Hippocampal formation (tissue), 2 donors: ENCODE measurements at regions not wholly inside any gene's neighbourhood (a gene's known extent, or its start where the extent isn't known, plus 50 kb on each side); places are given as distances from the start of the nearest gene placed in this dataset.

ENCODE experiments used
- DNase-seq, 2 donors: peaks; one replicate each; lab custom pipeline; 2025; lab: John Stamatoyannopoulos, UW

DNA sequence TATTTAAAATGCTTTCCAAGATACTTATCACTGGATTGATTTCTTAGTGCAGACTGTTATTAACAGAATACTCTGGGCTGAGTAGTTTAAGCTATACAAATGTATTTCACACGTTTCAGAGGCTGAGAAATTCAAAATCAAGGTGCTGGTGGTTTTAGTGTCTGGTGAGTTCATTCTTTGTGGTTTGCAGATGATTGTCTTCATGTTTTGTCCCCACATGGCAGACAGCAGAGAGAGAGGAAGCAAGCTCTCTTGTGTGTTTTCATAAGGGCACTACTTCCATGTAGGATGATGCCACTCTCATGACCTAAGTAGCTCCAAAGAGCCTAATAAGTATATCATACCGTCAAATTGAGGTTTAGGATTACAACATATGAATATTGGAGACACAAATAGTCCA, 1348.9 kb upstream of the FLRT2 start:
- no peak for DNase-seq

DNA sequence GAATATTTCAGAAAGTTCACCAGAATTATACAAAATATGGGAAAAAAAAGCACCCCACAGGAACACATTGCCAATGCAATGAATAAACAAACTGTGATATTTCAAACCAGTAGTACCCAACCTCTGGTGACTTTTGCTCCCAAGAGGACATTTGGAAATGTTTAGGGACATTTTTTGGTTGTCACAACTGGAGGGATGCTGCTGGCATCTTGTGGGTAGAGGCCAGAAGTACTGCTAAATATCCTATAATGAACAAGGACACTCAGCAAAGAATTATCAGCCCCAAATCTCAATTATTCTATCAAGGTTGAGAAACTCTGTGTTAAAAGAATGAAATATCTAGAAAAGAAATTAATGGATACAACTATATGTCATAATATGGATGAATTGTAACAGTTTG, 1334.4 kb upstream of the FLRT2 start:
- DNase-seq: no peak

DNA sequence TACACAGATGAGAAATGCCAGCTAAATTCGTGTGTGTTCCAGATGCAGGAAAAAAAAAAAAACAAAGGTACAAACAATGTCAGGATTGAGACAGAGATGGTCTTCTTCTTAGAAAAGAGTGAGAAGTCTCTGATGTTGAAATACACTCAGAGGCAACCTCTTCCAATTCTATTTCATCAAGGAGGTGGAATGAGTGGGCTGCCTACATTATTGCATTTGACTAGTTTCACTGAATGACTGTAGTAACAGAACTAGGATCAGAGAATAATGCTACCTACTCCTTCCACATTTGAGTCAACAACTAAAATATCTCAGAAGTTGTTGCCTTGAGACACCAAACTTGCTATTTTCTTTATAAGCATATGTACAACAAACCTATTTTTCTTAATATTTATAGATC, 1332.2 kb upstream of the FLRT2 start:
- no peak for DNase-seq

DNA sequence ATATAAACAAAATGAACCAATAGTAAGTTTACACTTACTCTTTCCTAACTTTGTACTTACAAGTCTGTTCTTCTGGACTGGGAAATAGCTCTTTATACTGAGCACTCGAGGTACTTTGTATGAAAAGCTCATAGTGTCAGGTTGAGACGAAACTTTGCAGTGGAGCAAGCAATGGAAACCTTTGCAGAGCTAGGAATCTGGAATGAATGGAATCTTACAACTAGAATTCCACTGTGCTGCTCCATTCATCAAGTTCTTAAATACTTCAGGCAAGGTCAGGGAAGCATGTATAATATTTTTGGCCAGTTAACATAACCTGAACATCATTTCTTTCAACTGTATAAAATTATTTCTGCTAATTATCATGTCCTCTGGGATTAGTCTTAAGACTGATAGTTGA, 1327.5 kb upstream of the FLRT2 start:
- no peak for DNase-seq

DNA sequence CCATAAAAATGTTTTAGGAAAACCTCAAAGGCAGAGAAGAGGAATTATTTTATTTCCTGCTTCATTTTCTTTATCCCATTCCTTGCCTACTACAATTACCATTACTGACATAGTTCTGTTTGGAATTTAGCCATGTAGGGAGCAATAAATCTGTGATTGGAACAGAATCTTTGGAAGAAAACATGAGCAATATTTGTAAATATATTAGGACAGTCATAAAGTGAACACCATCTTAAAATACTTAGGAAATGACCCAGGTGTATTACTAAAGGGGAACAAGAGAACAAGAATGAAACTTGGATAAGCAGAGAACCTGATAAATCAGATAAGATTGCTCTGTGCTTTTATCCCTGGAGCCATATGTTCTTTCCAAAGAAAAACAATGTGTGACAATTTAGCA, 1326.0 kb upstream of the FLRT2 start:
- no peak for DNase-seq

DNA sequence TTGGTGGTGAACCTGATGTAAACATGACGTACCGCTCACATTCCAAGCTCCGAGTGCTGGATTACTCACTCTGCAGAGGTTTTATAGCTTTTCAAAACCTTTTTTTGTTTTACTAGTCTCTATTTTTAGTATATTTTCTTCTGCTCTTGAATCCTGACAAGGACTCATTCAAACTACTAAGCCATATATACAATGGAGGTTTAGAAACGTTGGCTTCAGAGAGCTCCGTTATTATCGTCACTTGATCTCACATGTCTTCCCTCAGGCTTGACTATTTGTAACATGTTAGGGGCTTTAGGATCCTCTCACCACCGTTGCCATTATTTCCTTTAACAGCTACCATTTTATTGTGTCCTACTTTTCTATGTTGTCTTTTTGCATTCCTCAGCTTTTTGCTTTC, 1321.5 kb upstream of the FLRT2 start:
- no peak for DNase-seq

DNA sequence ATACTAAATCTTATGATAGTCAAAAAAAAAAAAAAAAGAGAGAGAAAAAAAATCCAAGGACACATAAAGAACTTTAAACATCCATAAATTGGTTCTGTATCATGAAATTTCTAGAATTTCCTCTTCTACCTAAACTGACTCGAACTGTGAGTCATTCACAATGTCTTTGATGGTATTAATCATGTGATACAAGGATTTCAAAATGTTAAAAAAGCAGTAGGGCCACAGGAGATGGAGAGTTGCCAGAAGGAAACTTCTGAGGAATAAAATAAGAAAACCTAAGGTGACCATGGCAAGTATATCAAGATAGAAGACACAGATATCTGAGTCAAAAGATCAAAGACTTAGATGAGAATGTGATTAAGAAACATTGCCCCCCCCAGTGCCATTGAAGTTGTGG, 1320.9 kb upstream of the FLRT2 start:
- DNase-seq: no peak

DNA sequence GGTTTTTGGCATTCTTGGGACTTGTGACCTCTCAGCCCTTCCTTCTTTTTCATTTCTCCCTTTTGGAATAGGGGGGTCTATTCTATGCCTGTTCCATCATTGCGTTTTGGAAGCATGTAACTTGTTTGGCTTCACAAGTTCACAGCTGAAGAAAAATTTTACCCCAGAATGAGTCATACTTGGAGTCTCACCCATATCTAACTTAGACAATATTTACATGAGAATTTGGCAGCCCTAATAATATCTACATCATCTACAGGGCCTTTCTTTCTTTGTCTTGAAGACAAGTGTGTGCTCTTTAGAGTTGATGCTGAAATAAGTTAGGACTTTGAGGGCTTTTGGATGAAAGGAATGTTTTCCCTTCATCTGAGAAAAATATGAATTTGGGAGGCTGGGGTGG, 1312.9 kb upstream of the FLRT2 start:
- DNase-seq: no peak

DNA sequence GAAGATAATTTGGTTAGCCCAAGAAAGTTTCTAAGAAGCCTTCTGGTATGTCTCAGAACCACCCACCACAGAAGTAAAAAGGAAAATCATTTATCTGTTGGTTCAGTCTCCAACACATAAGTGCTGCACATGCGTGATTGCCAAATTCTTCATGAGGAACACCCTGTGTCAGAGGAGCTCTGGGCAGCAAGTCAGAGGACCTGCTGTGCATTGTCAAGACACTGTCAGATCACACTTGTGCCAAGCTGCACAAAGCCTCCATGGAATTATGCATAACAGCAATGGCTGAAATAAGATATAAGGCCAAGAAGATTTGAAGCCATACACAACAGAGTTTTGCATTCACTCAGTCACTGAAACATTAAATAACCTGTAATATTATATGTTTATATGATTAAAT, 1304.7 kb upstream of the FLRT2 start:
- no peak for DNase-seq

DNA sequence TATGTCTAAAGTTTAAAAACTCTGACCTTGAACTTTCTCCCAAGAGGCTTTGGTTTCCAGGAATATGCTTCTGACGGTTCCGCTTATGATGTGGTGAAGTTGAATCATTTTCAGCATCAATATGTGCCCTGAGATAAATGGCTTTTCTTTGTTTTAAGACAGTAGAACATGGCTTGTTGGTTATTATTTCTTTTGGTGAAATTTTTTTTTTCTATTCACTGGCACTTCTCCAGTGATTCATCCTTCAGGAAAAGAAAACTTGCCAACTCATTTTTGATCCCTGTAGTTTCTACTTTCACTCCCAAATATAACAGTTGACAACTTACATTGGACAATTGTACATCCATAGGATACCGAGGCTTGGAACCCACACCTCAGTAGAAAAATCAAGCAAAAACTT, 1301.2 kb upstream of the FLRT2 start:
- no peak for DNase-seq

DNA sequence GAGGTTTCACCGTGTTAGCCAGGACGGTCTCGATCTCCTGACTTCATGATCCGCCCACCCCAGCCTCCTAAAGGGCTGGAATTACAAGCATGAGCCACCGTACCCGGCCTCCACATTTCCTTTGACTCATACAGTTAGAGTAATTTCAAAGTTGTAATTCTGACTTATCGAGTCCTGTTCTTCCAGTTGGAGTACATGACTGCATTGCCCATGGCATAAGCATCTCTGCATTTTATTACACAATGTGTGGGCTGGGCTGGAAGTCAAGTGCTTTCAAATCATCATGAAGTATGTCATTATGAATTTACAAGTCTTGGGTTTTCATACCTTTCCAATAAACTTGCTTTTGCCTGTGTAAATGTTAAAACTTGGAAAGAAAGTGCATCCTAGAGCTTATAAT, 1295.7 kb upstream of the FLRT2 start:
- DNase-seq: no peak

DNA sequence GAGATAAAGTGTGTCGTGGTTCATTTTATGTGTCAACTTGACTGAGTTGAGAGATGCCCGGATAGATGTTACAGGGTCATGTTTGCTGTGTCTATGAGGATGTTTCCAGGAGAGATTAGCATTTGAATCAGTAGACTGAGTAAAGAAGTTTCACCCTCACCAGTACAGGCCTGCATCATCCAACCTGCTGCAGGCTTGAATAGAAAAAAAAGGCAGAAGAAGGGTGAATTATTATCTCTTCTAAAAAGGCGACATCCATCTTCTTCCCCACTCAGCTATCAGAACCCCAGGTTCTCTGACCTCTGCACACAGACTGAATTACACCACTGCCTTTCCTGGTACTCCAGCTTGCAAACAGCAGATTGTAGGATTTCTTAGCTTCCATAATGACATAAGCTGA, 1293.7 kb upstream of the FLRT2 start:
- no peak for DNase-seq

DNA sequence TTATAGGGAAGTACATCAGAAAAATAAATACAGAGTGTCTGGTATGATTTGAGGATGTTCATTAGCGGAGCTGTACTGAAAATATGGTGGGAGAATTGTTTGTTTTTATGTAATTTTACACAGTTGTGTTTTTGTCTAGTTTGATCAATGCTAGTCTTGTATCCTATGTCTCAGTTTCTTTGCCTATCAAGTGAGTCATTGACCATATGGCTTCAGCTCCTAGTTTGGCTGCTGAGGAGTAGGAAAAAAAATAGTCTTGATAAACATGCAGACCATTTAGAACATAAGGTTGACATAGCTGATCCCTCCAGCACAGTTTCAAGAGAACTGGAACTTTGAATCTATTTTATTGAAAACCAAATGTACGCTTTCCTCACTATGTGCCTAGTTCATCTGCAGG, 1292.1 kb upstream of the FLRT2 start:
- DNase-seq: no peak

DNA sequence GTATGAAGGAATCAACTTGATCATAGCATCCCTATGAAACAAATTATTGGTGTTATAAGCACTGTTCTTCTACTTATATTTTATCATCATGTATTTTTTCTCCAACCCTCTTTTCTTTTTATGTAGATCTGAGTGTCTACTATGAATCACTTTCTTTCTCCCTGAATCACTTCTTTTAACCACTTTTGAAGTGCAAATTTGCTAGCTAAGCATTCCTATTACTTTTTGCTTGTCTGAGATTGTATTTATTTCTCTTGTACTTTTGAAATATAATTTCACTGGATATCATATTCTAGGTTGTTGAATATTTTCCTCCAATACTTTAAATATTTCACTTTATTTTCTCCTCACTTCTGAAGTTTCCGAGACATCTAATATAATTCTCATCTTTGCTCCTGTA, 1282.3 kb upstream of the FLRT2 start:
- DNase-seq: no peak

DNA sequence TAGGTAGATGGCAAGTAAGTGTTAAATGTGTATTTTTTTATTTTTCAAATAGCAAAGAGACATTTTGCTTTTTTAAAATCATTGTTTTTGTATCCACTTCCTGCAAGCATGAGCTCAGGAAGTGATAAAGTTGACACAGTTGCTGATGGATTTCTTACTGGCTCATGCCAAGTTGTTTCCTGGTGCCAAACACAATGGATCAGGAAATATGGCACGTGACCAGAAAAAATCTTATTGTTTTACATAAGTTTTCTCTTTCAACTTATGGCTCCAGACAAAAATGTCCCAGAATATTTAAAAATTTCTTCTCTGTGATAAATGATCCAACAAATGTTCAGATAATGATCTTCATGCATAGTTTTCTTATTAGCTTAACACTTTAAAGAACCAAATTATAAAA, 1279.1 kb upstream of the FLRT2 start:
- no peak for DNase-seq

DNA sequence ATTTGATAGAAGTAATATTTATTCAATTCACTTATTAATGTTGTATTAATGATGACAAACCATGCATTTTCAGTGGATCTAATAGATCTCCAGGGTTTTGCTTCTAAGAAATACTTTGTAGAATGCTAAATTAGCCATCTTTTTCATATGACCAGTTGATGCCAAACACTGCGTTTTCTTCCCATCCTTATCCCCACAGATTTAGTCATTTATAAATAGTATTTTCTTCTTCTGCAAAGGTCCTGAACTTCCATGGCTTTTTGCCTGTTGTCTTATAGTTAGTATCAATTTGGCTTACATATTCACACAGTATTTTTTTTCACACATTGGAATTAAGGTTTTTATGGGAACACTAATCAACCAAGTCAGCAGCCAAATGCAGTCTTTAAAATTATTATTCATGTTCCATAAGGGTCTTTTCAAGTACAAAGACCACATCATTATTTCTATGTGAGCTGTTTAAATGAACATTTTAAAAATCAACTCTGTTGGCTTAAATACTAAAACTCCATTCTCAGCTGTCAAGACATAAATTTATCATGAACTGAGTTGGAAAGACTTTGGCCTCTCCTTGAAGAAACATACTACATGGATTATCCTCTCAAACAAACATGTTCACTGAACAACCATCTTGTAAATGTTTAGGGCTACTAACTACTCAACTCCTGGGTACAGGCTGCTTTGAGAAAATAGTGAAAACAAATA, 1278.4 kb upstream of the FLRT2 start:
- no peak for DNase-seq

DNA sequence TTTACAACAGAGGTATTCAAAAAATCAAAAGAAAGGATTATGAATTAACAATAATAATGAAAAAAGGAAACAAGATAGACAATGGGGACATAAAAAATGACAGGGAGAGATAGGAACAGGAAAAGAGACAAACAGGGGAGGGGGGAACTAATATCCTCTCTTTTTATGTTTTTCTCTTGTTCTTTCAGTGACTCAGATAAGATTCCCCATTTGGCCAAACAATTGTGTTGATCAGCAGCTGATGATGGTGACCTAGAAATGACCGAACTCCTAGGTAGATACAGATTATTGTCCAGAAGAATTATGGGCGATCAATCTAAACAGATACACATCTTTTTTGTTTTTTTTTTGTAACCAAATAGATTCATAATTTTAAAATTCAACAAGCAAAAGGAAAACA, 1277.2 kb upstream of the FLRT2 start:
- no peak for DNase-seq

DNA sequence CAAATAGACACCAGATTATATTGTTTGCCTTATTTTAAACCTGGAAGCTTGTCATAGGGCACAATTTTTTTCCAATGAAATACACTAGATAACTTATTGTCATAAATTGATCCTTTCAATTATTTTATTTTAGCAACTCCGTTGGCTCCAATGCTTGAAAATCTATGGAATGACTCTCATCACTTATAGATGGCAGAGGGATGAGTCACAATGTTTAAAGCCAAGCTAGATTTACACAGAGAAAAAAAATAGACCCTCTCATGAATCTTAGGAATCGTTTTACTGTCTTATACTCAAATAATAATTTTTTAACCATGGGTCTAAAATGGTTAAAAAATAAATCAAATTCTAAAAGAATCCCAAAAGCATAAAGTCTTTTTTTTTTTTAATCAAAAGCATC, 1276.6 kb upstream of the FLRT2 start:
- DNase-seq: no peak

DNA sequence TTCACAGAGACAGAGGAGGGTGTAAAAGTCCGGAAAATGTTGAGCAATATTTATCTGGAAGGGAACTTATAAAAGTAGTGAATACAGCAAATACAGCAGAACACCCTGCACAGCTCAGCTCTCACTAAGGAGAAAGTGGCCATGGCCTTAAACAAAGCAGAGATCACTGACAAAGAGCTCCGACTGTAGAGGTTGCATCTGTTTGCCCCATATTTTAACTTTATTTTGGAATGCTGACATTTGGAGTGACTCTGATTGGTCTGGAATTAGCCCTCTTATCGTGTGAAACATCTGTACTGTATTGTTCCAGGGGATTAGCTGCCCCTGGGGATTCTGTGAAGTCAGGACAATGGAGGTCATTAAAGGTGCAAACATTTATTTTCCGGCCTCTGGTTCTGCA, 1275.7 kb upstream of the FLRT2 start:
- DNase-seq: no peak

DNA sequence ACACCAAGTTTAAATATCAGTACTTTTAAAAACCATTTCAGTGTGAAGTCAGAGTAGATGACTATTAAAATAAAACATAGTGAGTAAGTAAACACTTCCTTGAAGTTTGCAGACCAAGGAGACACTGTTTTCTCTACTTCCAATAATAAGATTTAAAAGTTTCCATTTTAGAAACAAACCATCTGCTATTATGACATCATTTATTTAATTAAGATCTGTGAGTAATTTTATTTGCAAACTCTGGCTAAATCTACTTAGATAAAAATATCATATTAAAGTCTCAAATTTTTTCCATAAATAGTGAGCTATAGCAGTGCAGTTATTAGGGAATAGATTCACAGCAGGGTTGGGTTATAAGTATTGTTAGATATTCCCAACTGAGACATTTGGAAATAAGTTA, 1267.0 kb upstream of the FLRT2 start:
- DNase-seq: no peak

DNA sequence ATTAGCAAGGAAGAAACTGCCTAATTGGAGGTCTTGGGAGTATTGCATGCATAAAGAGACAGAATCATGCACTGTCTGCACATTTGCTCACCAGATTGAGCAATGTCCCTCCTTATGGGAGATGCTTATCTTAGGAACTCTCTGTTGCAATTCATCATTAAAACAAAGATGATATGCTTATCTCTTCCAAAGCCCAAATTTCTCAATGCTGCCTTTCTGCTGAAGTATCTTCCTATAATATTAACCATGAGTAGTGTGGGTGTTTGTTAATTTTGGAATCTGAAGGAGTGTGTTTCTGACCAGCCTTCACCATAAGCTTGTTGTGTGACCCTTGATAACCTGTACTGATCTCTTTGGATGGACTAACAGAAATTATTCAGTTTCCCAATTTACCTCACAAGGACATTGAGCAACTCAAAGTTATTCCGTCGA, 1257.6 kb upstream of the FLRT2 start:
- no peak for DNase-seq

DNA sequence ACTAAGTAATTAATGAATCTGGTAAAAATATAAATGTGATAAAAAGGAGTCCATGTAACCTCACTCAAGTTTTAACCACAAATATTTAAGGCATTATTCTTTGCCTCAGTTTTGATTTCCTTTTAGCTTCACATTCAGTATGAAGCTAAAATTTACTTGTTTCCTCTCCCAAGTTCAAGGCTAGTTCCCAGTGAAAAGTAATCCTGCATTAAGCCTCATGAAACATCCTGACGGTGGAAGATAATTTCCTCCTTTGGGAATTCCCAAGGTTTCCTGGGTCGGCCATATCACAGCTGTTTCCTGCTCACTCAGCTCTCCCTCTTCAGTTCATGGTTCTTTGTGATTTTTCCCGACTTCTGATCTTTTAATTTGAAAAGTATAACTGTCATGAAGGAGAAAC, 1256.8 kb upstream of the FLRT2 start:
- no peak for DNase-seq

DNA sequence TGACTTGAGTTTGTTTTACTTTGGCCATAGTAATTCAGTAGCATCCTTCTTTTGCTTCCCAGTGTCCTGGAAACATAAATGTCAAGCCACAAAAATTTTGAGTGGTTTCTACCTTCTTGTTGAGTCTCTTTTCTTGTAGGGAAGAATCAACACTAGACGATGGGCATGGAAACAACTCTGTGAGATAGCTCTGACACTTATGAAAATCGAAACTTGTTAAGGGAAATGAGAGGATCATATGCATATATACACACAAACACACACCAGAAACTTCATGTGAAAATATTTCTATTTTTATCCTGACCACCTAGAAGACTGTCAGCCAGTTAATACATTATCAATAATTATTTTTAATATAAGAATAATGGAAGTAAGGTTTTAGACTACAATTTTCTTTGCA, 1247.3 kb upstream of the FLRT2 start:
- no peak for DNase-seq

DNA sequence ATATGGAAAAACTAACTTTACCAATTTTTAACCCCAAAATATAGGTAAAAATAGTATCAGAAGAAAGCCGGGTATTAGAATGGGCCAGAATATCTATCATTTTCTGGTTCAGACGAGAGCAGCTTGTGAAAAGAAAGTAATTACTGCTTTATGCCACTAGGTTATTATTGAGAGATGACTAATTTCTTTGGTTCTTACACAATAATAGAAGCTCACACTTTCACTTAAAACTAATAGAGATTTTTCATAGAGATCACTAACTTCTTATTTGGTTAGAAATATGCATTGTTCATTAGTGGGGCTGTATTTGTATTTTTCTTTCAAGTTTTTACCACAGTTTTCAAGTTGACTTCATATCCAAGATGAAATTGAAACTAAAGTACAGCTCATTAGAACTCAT, 1241.2 kb upstream of the FLRT2 start:
- no peak for DNase-seq
